ENCODE measurements at regions not wholly inside any gene's neighbourhood (a gene's known extent, or its start where the extent isn't known, plus 50 kb on each side); places are given as distances from the start of the nearest gene placed in this dataset.
"Not testable (repeated sequence)": the region's sequence is repeated elsewhere in the genome, so short reads cannot be mapped to it uniquely, and the experiment has no call there.

DNA sequence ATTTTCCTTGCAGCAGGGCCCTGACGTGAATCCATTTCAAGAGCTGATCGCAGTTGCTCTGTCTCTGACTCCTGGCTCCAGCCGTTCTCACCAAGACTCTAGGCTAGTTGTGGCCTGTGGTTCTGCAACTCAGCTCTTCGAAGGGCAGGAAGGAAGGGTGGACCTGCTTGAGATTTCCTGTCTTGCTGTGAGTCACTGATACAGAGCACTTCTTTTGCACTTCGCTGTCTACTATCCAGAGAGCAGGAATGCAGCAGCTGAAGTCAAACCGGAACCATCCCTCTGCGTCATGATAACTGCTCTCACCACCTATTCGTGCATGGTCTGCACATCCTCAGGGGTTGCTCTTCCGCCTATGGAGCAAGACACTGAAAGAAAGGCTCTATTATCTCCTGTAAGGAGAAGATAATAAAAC, 59.7 kb downstream of the RAP2B start:
- TF ChIP-seq, protein P1, sequence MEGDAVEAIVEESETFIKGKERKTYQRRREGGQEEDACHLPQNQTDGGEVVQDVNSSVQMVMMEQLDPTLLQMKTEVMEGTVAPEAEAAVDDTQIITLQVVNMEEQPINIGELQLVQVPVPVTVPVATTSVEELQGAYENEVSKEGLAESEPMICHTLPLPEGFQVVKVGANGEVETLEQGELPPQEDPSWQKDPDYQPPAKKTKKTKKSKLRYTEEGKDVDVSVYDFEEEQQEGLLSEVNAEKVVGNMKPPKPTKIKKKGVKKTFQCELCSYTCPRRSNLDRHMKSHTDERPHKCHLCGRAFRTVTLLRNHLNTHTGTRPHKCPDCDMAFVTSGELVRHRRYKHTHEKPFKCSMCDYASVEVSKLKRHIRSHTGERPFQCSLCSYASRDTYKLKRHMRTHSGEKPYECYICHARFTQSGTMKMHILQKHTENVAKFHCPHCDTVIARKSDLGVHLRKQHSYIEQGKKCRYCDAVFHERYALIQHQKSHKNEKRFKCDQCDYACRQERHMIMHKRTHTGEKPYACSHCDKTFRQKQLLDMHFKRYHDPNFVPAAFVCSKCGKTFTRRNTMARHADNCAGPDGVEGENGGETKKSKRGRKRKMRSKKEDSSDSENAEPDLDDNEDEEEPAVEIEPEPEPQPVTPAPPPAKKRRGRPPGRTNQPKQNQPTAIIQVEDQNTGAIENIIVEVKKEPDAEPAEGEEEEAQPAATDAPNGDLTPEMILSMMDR (IDR thresholded peaks at IDR 0.05; ENCODE audit: control extremely low read depth, extremely low read depth), result no peak
- 18 to 36% methylated on average over 9 of the region's 9 CpGs for WGBS, 2 donors
- Histone ChIP-seq H3K27me3 (ENCODE audit: control insufficient read depth in 3 of 3, insufficient read depth in 3 of 3, low read length in 2 of 3) (no peaks in the 10 kb centered on the region), H3K36me3 (ENCODE audit: control insufficient read depth in 4 of 4, insufficient read depth in 4 of 4, low read length in 4 of 4) (no peaks in the 10 kb centered on the region), H3K27ac (ENCODE audit: low read depth in 1 of 2, low read length in 1 of 2) (peak overlapping the region in 1 of 2 donors; percentile 88), H3K9me3 (ENCODE audit: control insufficient read depth in 4 of 4, insufficient read depth in 3 of 4, low read length in 3 of 4) (no peaks in the 10 kb centered on the region), H3K9ac (ENCODE audit: insufficient read depth in 1 of 2, low read length in 2 of 2) (no peak overlapping the region), H3K4me1 (ENCODE audit: control insufficient read depth in 5 of 5, insufficient read depth in 5 of 5, low read length in 5 of 5) (peaks cover 0 to 2% (median 0%) of the 10 kb centered on the region in 5 donors), H3K4me3 (no peak overlapping the region)
- peak; percentile 96 for ATAC-seq (ENCODE audit: insufficient read depth, low FRiP score)
- peak; percentile 37 to 74 (median 54) for DNase-seq

- H3K36me3 ChIP-seq (ENCODE audit: control insufficient read depth in 4 of 4, insufficient read depth in 4 of 4, low read length in 4 of 4); H3K27ac ChIP-seq (ENCODE audit: low read depth in 1 of 2, low read length in 1 of 2); H3K4me3 ChIP-seq; DNase-seq; H3K27me3 ChIP-seq (ENCODE audit: control insufficient read depth in 3 of 3, insufficient read depth in 3 of 3, low read length in 2 of 3); H3K4me1 ChIP-seq (ENCODE audit: control insufficient read depth in 5 of 5, insufficient read depth in 5 of 5, low read length in 5 of 5); H3K9me3 ChIP-seq (ENCODE audit: control insufficient read depth in 4 of 4, insufficient read depth in 3 of 4, low read length in 3 of 4); H3K9ac ChIP-seq (ENCODE audit: insufficient read depth in 1 of 2, low read length in 2 of 2); ATAC-seq (ENCODE audit: insufficient read depth, low FRiP score): not testable (repeated sequence)
- WGBS, 2 donors, result 87 to 94% methylated on average over 5 of the region's 5 CpGs
Measured at GRCh38 chr3:153226877-153227276, 64.9 kb downstream of the RAP2B start.

DNA sequence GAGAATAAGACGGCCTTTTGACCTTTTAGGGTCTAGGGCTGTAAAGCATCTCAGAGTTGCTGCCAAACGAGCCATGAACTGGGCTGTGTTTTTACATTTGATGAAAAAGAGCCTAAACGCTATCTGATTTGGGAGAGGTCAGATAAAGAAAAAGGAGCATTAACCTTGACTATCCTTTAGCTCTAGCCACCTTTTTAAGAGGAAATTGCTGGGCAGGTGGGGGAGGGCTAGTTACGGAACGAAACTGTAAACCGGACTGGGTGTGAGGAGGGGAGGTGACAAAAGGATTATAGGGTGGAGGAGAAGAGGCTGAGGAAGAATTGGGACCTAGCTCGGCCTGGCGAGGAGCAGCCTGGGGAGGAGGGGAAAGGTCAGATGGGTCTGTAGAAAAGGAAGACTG, 68.4 kb downstream of the RAP2B start:
- H3K9ac ChIP-seq (ENCODE audit: insufficient read depth in 1 of 2, low read length in 2 of 2); H3K36me3 ChIP-seq (ENCODE audit: control insufficient read depth in 4 of 4, insufficient read depth in 4 of 4, low read length in 4 of 4); DNase-seq; H3K27ac ChIP-seq (ENCODE audit: low read depth in 1 of 2, low read length in 1 of 2); H3K9me3 ChIP-seq (ENCODE audit: control insufficient read depth in 4 of 4, insufficient read depth in 3 of 4, low read length in 3 of 4); H3K4me1 ChIP-seq (ENCODE audit: control insufficient read depth in 5 of 5, insufficient read depth in 5 of 5, low read length in 5 of 5); H3K4me3 ChIP-seq; ATAC-seq (ENCODE audit: insufficient read depth, low FRiP score); H3K27me3 ChIP-seq (ENCODE audit: control insufficient read depth in 3 of 3, insufficient read depth in 3 of 3, low read length in 2 of 3): not testable (repeated sequence)
- WGBS, 2 donors, result 90 to 92% methylated on average over 8 of the region's 8 CpGs

DNA sequence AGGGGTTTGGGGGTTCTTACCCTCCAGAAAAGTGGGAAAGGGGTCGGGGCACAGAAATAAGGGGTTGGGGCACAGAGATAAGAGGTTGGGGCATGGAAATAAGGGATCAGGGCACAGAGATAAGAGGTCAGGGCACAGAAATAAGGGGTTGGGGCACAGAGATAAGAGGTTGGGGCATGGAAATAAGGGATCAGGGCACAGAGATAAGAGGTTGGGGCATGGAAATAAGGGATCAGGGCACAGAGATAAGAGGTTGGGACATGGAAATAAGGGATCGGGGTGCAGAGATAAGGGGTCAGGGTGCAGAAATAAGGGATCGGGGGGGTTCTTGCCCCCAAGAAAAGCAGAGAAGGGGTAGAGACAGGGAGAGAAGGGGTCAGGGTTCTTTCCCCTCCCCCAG, 69.2 kb downstream of the RAP2B start:
- WGBS, 2 donors, result 94% methylated on average over 3 of the region's 3 CpGs
- not testable (repeated sequence) for H3K4me1 ChIP-seq (ENCODE audit: control insufficient read depth in 5 of 5, insufficient read depth in 5 of 5, low read length in 5 of 5); H3K9ac ChIP-seq (ENCODE audit: insufficient read depth in 1 of 2, low read length in 2 of 2); H3K9me3 ChIP-seq (ENCODE audit: control insufficient read depth in 4 of 4, insufficient read depth in 3 of 4, low read length in 3 of 4); H3K27ac ChIP-seq (ENCODE audit: low read depth in 1 of 2, low read length in 1 of 2); H3K27me3 ChIP-seq (ENCODE audit: control insufficient read depth in 3 of 3, insufficient read depth in 3 of 3, low read length in 2 of 3); H3K36me3 ChIP-seq (ENCODE audit: control insufficient read depth in 4 of 4, insufficient read depth in 4 of 4, low read length in 4 of 4); ATAC-seq (ENCODE audit: insufficient read depth, low FRiP score); DNase-seq; H3K4me3 ChIP-seq

DNA sequence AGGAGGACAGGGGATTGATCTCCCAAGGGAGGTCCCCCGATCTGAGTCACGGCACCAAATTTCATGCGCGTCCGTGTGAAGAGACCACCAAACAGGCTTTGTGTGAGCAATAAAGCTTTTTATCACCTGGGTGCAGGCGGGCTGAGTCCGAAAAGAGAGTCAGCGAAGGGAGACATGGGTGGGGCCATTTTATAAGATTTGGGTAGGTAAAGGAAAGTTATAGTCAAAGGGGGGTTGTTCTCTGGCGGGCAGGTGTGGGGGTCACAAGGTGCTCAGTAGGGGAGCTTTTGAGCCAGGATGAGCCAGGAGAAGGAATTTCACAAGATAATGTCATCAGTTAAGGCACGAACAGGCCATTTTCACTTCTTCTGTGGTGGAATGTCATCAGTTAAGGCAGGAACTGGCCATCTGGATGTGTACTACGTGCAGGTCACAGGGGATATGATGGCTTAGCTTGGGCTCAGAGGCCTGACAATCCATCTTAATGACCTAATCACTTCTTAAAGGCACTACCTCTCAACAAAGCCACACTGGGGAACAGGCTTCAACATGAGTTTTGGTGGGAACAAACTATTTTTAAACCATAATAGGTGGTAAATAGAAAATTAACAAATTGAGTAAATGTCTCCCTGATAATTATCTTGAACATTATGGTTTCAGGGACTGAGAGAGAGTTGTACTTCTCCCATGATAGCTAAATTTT, 70.2 kb downstream of the RAP2B start:
- H3K9ac ChIP-seq (ENCODE audit: insufficient read depth in 1 of 2, low read length in 2 of 2), result peak overlapping the region in 1 of 2 donors; percentile 26
- H3K4me3 ChIP-seq; H3K27me3 ChIP-seq (ENCODE audit: control insufficient read depth in 3 of 3, insufficient read depth in 3 of 3, low read length in 2 of 3); H3K4me1 ChIP-seq (ENCODE audit: control insufficient read depth in 5 of 5, insufficient read depth in 5 of 5, low read length in 5 of 5); H3K36me3 ChIP-seq (ENCODE audit: control insufficient read depth in 4 of 4, insufficient read depth in 4 of 4, low read length in 4 of 4); H3K9me3 ChIP-seq (ENCODE audit: control insufficient read depth in 4 of 4, insufficient read depth in 3 of 4, low read length in 3 of 4); ATAC-seq (ENCODE audit: insufficient read depth, low FRiP score); H3K27ac ChIP-seq (ENCODE audit: low read depth in 1 of 2, low read length in 1 of 2): not testable (repeated sequence)
- WGBS, 2 donors, result 88 to 93% methylated on average over 11 of the region's 11 CpGs
- peak in 1 of 3 donors; percentile 55 for DNase-seq

Data from lung (tissue), 11 donors.